PFSK-1 (cell line): ENCODE measurements at regions not wholly inside any gene's neighbourhood (a gene's known extent, or its start where the extent isn't known, plus 50 kb on each side); places are given as distances from the start of the nearest gene placed in this dataset.

Experiments
- POLR2AphosphoS5 ChIP-seq: IDR thresholded peaks from 2 replicates; pipeline ENCODE4 v1.6.1; 2012; ENCODE audit warnings: low read depth, mild to moderate bottlenecking, control low read depth, low read length, moderate library complexity
- SIN3A ChIP-seq: IDR thresholded peaks from 2 replicates; pipeline ENCODE4 v1.6.1; 2012; ENCODE audit warnings: mild to moderate bottlenecking, low read length, moderate library complexity, borderline replicate concordance; ENCODE audit not compliant: insufficient read depth
- TAF1 ChIP-seq: IDR thresholded peaks from 2 replicates; pipeline ENCODE4 v1.6.1; 2012; ENCODE audit warnings: low read length, control low read depth, borderline replicate concordance; ENCODE audit not compliant: insufficient read depth
- TF ChIP-seq, protein P1 (sequence below), 2 experiments: IDR thresholded peaks; 2 replicates each; pipeline versions ENCODE4 v1.6.1 to v1.8.0; 2011 to 2012; ENCODE audit warnings: low read depth in 2 of 2, low read length in 2 of 2, control low read depth in 1 of 2, inconsistent platforms in 1 of 2, mild to moderate bottlenecking in 1 of 2, moderate library complexity in 1 of 2; ENCODE audit not compliant: insufficient read depth in 1 of 2

DNA sequence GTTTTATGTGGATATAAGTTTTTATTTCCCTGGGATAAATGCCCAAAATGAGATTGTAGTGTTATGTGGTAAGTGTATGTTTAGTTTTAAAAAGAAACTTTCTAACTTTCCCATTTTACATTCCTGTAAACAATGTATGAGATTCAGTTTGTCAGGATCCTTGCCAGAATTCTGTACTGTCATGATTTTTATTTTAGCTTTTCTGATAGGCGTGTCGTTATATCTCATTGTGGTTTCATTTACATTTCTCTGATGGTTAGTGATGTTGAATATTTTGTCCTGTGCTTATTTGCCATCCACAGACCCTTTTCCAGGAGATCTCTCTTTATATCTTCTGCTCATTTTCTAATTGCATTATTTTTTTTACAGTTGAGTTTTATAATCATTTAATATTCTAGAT is 245.6 kb upstream of the CDH2 start:
- no peak for TF ChIP-seq POLR2AphosphoS5
- TF ChIP-seq TAF1: no peak
- no peak for TF ChIP-seq SIN3A
- TF ChIP-seq, protein P1, sequence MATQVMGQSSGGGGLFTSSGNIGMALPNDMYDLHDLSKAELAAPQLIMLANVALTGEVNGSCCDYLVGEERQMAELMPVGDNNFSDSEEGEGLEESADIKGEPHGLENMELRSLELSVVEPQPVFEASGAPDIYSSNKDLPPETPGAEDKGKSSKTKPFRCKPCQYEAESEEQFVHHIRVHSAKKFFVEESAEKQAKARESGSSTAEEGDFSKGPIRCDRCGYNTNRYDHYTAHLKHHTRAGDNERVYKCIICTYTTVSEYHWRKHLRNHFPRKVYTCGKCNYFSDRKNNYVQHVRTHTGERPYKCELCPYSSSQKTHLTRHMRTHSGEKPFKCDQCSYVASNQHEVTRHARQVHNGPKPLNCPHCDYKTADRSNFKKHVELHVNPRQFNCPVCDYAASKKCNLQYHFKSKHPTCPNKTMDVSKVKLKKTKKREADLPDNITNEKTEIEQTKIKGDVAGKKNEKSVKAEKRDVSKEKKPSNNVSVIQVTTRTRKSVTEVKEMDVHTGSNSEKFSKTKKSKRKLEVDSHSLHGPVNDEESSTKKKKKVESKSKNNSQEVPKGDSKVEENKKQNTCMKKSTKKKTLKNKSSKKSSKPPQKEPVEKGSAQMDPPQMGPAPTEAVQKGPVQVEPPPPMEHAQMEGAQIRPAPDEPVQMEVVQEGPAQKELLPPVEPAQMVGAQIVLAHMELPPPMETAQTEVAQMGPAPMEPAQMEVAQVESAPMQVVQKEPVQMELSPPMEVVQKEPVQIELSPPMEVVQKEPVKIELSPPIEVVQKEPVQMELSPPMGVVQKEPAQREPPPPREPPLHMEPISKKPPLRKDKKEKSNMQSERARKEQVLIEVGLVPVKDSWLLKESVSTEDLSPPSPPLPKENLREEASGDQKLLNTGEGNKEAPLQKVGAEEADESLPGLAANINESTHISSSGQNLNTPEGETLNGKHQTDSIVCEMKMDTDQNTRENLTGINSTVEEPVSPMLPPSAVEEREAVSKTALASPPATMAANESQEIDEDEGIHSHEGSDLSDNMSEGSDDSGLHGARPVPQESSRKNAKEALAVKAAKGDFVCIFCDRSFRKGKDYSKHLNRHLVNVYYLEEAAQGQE (IDR thresholded peaks at IDR 0.05; ENCODE audit: insufficient read depth in 1 of 2, low read depth in 2 of 2, low read length in 2 of 2): no peak
